NAMALWA (cell line): ENCODE measurements at regions not wholly inside any gene's neighbourhood (a gene's known extent, or its start where the extent isn't known, plus 50 kb on each side); places are given as distances from the start of the nearest gene placed in this dataset.

Experiments used
- DNase-seq: peaks from one replicate; pipeline ENCODE4 v3.0.0-alpha.2; 2015; ENCODE audit warnings: low spot score

- no peak for DNase-seq
Observed at GRCh38 chr7:123259759-123260158, 60.0 kb upstream of the SLC13A1 start.
